ENCODE measurements at regions not wholly inside any gene's neighbourhood (a gene's known extent, or its start where the extent isn't known, plus 50 kb on each side); places are given as distances from the start of the nearest gene placed in this dataset.
"Not testable (repeated sequence)": the region's sequence is repeated elsewhere in the genome, so short reads cannot be mapped to it uniquely, and the experiment has no call there.

GRCh38 chr2:34677591-34677990 lies 1078.5 kb upstream of the FAM98A start:
- H3K4me1 ChIP-seq (ENCODE audit: insufficient read depth, low read length); H3K27me3 ChIP-seq (ENCODE audit: low read length); ATAC-seq; H3K27ac ChIP-seq (ENCODE audit: low read length); H3K79me2 ChIP-seq (ENCODE audit: low read length); H3F3A ChIP-seq (ENCODE audit: low read length, unreplicated experiment); H3K36me3 ChIP-seq (ENCODE audit: low read depth, low read length); BruUV-seq (replicated peaks); H3K4me3 ChIP-seq (ENCODE audit: low read length); POLR2A ChIA-PET (ENCODE audit: unreplicated experiment); CTCF ChIA-PET; H3K9me2 ChIP-seq (replicated peaks; ENCODE audit: low read length); intact Hi-C loops (cut with micrococcal nuclease); H3K9me3 ChIP-seq (ENCODE audit: low read length); H3K9ac ChIP-seq (ENCODE audit: low read length); DNase-seq; H4K20me1 ChIP-seq (ENCODE audit: low read length); H2AFZ ChIP-seq (ENCODE audit: low read length); H3K4me2 ChIP-seq (ENCODE audit: low read length): not testable (repeated sequence)

GRCh38 chr2:34677119-34677531 lies 1078.0 kb upstream of the FAM98A start:
- H3K27ac ChIP-seq (ENCODE audit: low read length); H3K4me2 ChIP-seq (ENCODE audit: low read length); H2AFZ ChIP-seq (ENCODE audit: low read length); DNase-seq; CTCF ChIA-PET; H3F3A ChIP-seq (ENCODE audit: low read length, unreplicated experiment); H3K27me3 ChIP-seq (ENCODE audit: low read length); ATAC-seq; H3K79me2 ChIP-seq (ENCODE audit: low read length); H4K20me1 ChIP-seq (ENCODE audit: low read length); H3K9ac ChIP-seq (ENCODE audit: low read length); H3K9me2 ChIP-seq (replicated peaks; ENCODE audit: low read length); intact Hi-C loops (cut with micrococcal nuclease); H3K4me1 ChIP-seq (ENCODE audit: insufficient read depth, low read length); H3K36me3 ChIP-seq (ENCODE audit: low read depth, low read length); H3K4me3 ChIP-seq (ENCODE audit: low read length); BruUV-seq (replicated peaks); POLR2A ChIA-PET (ENCODE audit: unreplicated experiment); H3K9me3 ChIP-seq (ENCODE audit: low read length): not testable (repeated sequence)

GRCh38 chr2:34670482-34670881 lies 1071.4 kb upstream of the FAM98A start:
- CTCF ChIA-PET = no interaction called here
- intact Hi-C loops (cut with micrococcal nuclease) = no loop called here

DNA sequence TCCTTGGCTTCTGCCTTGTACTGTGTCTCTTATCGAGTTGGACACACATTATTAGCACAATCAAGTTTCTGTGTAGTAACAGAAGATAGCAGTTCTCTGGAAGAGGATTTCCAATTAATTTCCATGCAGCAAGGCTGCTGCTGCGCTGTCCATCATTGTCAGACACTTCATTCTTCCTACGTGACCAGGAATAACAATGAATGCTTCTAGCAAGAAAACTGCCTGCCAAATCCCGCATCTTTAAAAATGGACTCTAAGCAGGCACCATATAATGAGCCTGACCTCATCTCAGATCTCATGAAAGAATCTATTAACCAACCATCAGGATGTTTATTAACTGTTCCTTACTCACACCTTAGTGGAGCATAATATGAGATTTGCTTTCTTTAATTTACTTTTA lies 1067.7 kb upstream of the FAM98A start:
- Histone ChIP-seq H3K36me3 (ENCODE audit: low read depth, low read length) (no peaks in the 10 kb centered on the region), H3K9me2 (replicated peaks; ENCODE audit: low read length) (no peaks in the 10 kb centered on the region), H2AFZ (ENCODE audit: low read length) (no peak overlapping the region), H3F3A (ENCODE audit: low read length, unreplicated experiment) (no peaks in the 10 kb centered on the region), H3K27ac (ENCODE audit: low read length) (no peak overlapping the region), H3K27me3 (ENCODE audit: low read length) (no peaks in the 10 kb centered on the region), H3K9ac (ENCODE audit: low read length) (no peak overlapping the region), H4K20me1 (ENCODE audit: low read length) (no peaks in the 10 kb centered on the region), H3K4me2 (ENCODE audit: low read length) (no peak overlapping the region), H3K79me2 (ENCODE audit: low read length) (no peaks in the 10 kb centered on the region), H3K4me1 (ENCODE audit: insufficient read depth, low read length) (no peaks in the 10 kb centered on the region), H3K9me3 (ENCODE audit: low read length) (0 out of 2 replicates have a peak, but pooled peaks cover 3% of the 10 kb centered on the region), H3K4me3 (ENCODE audit: low read length) (no peak overlapping the region)
- intact Hi-C loops (cut with micrococcal nuclease) = no loop called here
- TF ChIP-seq EZH2phosphoT487 (IDR thresholded peaks at IDR 0.05; ENCODE audit: borderline replicate concordance, low read length) = no peak
- no peak for TF ChIP-seq EZH2 (IDR thresholded peaks at IDR 0.05; ENCODE audit: low read length, unreplicated experiment)
- TF ChIP-seq CTCF (conservative IDR thresholded peaks at IDR 0.05; ENCODE audit: low read depth, low read length) = no peak
- ChIA-PET POLR2A (ENCODE audit: unreplicated experiment) (no interaction called here), CTCF (no interaction called here)
- no peak for ATAC-seq
- BruUV-seq (replicated peaks) = no TSS peak
- no peak for DNase-seq

More at GRCh38 chr2:34670482-34670881, 1071.4 kb upstream of the FAM98A start:
- Histone ChIP-seq H3K9me2 (replicated peaks; ENCODE audit: low read length) (no peaks in the 10 kb centered on the region), H3K4me1 (ENCODE audit: insufficient read depth, low read length) (no peaks in the 10 kb centered on the region), H3K36me3 (ENCODE audit: low read depth, low read length) (no peaks in the 10 kb centered on the region), H3K9ac (ENCODE audit: low read length) (no peak overlapping the region), H3F3A (ENCODE audit: low read length, unreplicated experiment) (no peaks in the 10 kb centered on the region), H3K4me2 (ENCODE audit: low read length) (no peak overlapping the region), H3K4me3 (ENCODE audit: low read length) (no peak overlapping the region), H3K9me3 (ENCODE audit: low read length) (no peaks in the 10 kb centered on the region), H3K79me2 (ENCODE audit: low read length) (no peaks in the 10 kb centered on the region), H3K27ac (ENCODE audit: low read length) (no peak overlapping the region), H3K27me3 (ENCODE audit: low read length) (no peaks in the 10 kb centered on the region), H4K20me1 (ENCODE audit: low read length) (no peaks in the 10 kb centered on the region), H2AFZ (ENCODE audit: low read length) (no peak overlapping the region)
- TF ChIP-seq EZH2 (IDR thresholded peaks at IDR 0.05; ENCODE audit: low read length, unreplicated experiment) = no peak
- ATAC-seq (no peak), DNase-seq (no peak)
- no TSS peak for BruUV-seq (replicated peaks)
- POLR2A ChIA-PET (ENCODE audit: unreplicated experiment) = no interaction called here
